ENCODE measurements at regions not wholly inside any gene's neighbourhood (a gene's known extent, or its start where the extent isn't known, plus 50 kb on each side); places are given as distances from the start of the nearest gene placed in this dataset.
A peak's percentile ranks its signal among the peaks of the same experiment; 100 is the strongest.

GRCh38 chr11:29300420-29300819, 716.4 kb downstream of the KCNA4 start:
- no peaks in the 10 kb centered on the region for H3K36me3 ChIP-seq (replicated peaks in 1 of 2; ENCODE audit: control insufficient read depth in 1 of 2, insufficient read depth in 2 of 2, low read length in 1 of 2)
- CTCF ChIA-PET: interaction anchor here (1.3 to 1.6 kb wide), 2 partner anchors 13 to 43 kb away, joined by 3 read pairs; no protein-coding TSS in a partner anchor
- no peaks in the 10 kb centered on the region for H3K79me2 ChIP-seq (ENCODE audit: insufficient read depth)
- POLR2A ChIA-PET: no interaction called here
- no peak overlapping the region for H2AFZ ChIP-seq (ENCODE audit: low read depth)
- H3K27me3 ChIP-seq (ENCODE audit: insufficient read depth): no peaks in the 10 kb centered on the region
- DNase-seq: no peak
- H3K4me2 ChIP-seq: no peak overlapping the region; the same call in 1 of the 2 replicates
- H3K9ac ChIP-seq: peak overlapping the region; percentile 56
- peak overlapping the region in 1 of 2 experiments; percentile 89; a peak in 2 of 4 replicates for H3K27ac ChIP-seq (ENCODE audit: low read depth in 2 of 2, low read length in 1 of 2)
- H3K9me2 ChIP-seq: no peaks in the 10 kb centered on the region
- H4K20me1 ChIP-seq (ENCODE audit: insufficient read depth): no peaks in the 10 kb centered on the region
- WGBS (ENCODE audit: low lambda C conversion rate): 17% methylated on average over 3 of the region's 3 CpGs
- no peak overlapping the region for H3K4me3 ChIP-seq (ENCODE audit: low read depth in 2 of 2, low read length in 1 of 2)
- peaks cover 0 to 18% of the 10 kb centered on the region in 2 experiments; a peak in 2 of 4 replicates for H3K4me1 ChIP-seq (ENCODE audit: control insufficient read depth in 1 of 2, insufficient read depth in 2 of 2, low read depth in 1 of 2, low read length in 1 of 2)
- H3F3A ChIP-seq (replicated peaks; ENCODE audit: insufficient read depth): peaks cover 36% of the 10 kb centered on the region
- H3K9me3 ChIP-seq: no peaks in the 10 kb centered on the region
- TF ChIP-seq IRF3 (IDR thresholded peaks at IDR 0.05; ENCODE audit: low read depth, low read length) (no peak), USF2 (IDR thresholded peaks at IDR 0.05; ENCODE audit: borderline replicate concordance, low read depth, low read length) (no peak), SMC3 (IDR thresholded peaks at IDR 0.05; ENCODE audit: low read depth, low read length) (no peak), SIN3A (IDR thresholded peaks at IDR 0.05; ENCODE audit: borderline replicate concordance, low read depth, low read length) (no peak), TAF1 (IDR thresholded peaks at IDR 0.05; ENCODE audit: borderline replicate concordance, low read depth, low read length) (no peak), FOXJ3 (CRISPR knock-in tag; IDR thresholded peaks at IDR 0.05) (no peak), EP300 (IDR thresholded peaks at IDR 0.05; ENCODE audit: borderline replicate concordance in 1 of 2, low read depth in 1 of 2, low read length in 1 of 2) (peak in 1 of 2 experiments; percentile 89; a peak in 2 of 4 replicates), POLR2AphosphoS5 (IDR thresholded peaks at IDR 0.05; ENCODE audit: low read depth, low read length) (no peak), YY1 (IDR thresholded peaks at IDR 0.05; ENCODE audit: low read depth) (no peak), TCF12 (IDR thresholded peaks at IDR 0.05) (peak; percentile 72), CHD2 (IDR thresholded peaks at IDR 0.05; ENCODE audit: low read length, partially characterized antibody) (no peak), CTCF (IDR thresholded peaks at IDR 0.05) (no peak), REST (IDR thresholded peaks at IDR 0.05; ENCODE audit: low read depth, low read length) (no peak), ELF1 (IDR thresholded peaks at IDR 0.05) (no peak), FOXM1 (IDR thresholded peaks at IDR 0.05; ENCODE audit: low read depth) (0 out of 2 replicates have a peak, but pooled peaks have one; percentile 41), RCOR1 (IDR thresholded peaks at IDR 0.05; ENCODE audit: low read length) (no peak), RFX5 (IDR thresholded peaks at IDR 0.05; ENCODE audit: low read length) (no peak), MAX (IDR thresholded peaks at IDR 0.05; ENCODE audit: low read depth) (peak; percentile 51; the same call in 1 of the 2 replicates), TEAD4 (IDR thresholded peaks at IDR 0.05; ENCODE audit: borderline replicate concordance, insufficient read depth) (peak; percentile 53; the same call in 1 of the 2 replicates), PBX3 (IDR thresholded peaks at IDR 0.05) (peak; percentile 64), FOSL2 (IDR thresholded peaks at IDR 0.05; ENCODE audit: borderline replicate concordance, low read depth) (peak; percentile 77), NRF1 (IDR thresholded peaks at IDR 0.05; ENCODE audit: low read depth, low read length) (no peak), RXRA (IDR thresholded peaks at IDR 0.05; ENCODE audit: borderline replicate concordance, low read depth) (peak; percentile 83; the same call in 1 of the 2 replicates)
